ENCODE measurements at regions not wholly inside any gene's neighbourhood (a gene's known extent, or its start where the extent isn't known, plus 50 kb on each side); places are given as distances from the start of the nearest gene placed in this dataset.

- no peak overlapping the region for H3K4me3 ChIP-seq
- TF ChIP-seq POLR2A (IDR thresholded peaks at IDR 0.05): no peak
- TF ChIP-seq POLR2AphosphoS5 (IDR thresholded peaks at IDR 0.05): no peak
- TF ChIP-seq, protein P1, sequence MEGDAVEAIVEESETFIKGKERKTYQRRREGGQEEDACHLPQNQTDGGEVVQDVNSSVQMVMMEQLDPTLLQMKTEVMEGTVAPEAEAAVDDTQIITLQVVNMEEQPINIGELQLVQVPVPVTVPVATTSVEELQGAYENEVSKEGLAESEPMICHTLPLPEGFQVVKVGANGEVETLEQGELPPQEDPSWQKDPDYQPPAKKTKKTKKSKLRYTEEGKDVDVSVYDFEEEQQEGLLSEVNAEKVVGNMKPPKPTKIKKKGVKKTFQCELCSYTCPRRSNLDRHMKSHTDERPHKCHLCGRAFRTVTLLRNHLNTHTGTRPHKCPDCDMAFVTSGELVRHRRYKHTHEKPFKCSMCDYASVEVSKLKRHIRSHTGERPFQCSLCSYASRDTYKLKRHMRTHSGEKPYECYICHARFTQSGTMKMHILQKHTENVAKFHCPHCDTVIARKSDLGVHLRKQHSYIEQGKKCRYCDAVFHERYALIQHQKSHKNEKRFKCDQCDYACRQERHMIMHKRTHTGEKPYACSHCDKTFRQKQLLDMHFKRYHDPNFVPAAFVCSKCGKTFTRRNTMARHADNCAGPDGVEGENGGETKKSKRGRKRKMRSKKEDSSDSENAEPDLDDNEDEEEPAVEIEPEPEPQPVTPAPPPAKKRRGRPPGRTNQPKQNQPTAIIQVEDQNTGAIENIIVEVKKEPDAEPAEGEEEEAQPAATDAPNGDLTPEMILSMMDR (IDR thresholded peaks at IDR 0.05 in 8 of 11, conservative IDR thresholded peaks at IDR 0.05 in 3 of 11): no peak
- DNase-seq: no peak
- 18 to 47% (median 43%) methylated on average over 4 of the region's 4 CpGs for WGBS, 5 donors
- peaks cover 0 to 4% (median 0%) of the 10 kb centered on the region in 7 donors for H3K27me3 ChIP-seq (replicated peaks in 1 of 7)
- no peaks in the 10 kb centered on the region for H3K36me3 ChIP-seq
- H3K27ac ChIP-seq: no peak overlapping the region
- intact Hi-C loops (cut with DNase I; ENCODE audit: low total_unique reads): no loop called here
- peaks cover 0 to 36% (median 11%) of the 10 kb centered on the region in 8 donors for H3K9me3 ChIP-seq
- H3K4me1 ChIP-seq: no peaks in the 10 kb centered on the region
These were observed 129.4 kb upstream of the SHH start for GRCh38 chr7:155941688-155942087.

- no peak for TF ChIP-seq POLR2A (IDR thresholded peaks at IDR 0.05)
- no peak for TF ChIP-seq POLR2AphosphoS5 (IDR thresholded peaks at IDR 0.05)
- TF ChIP-seq, protein P1 (IDR thresholded peaks at IDR 0.05 in 8 of 11, conservative IDR thresholded peaks at IDR 0.05 in 3 of 11): no peak
- H3K27me3 ChIP-seq (replicated peaks in 1 of 7): peaks cover 0 to 10% (median 0%) of the 10 kb centered on the region in 7 donors
- H3K9me3 ChIP-seq: peaks cover 0 to 25% (median 4%) of the 10 kb centered on the region in 8 donors
- no peak for DNase-seq
- no peaks in the 10 kb centered on the region for H3K4me1 ChIP-seq
- H3K4me3 ChIP-seq: no peak overlapping the region
- intact Hi-C loops (cut with DNase I; ENCODE audit: low total_unique reads): no loop called here
- no peaks in the 10 kb centered on the region for H3K36me3 ChIP-seq
- no peak overlapping the region for H3K27ac ChIP-seq
These were observed 127.1 kb upstream of the SHH start for GRCh38 chr7:155939350-155939749.

DNA sequence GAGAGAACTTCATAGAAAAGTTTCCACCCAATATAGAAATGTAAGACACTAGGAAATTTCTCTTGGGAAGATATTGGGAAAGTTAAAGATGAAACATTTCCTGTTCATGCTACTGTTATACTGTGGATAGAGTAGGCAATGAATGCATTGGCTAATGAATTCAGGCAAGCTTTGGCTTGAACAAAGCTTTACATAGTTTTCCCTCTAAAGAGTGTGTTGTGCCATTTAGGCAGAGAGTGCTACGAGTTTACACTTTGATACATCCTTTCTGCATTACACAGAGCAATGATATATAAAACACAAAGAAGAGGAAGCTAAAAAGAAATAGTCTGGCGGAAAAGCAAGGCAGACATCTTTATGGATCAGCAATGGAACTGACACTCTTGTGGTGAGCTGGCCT is 125.9 kb upstream of the SHH start:
- peaks cover 0 to 10% (median 0%) of the 10 kb centered on the region in 7 donors for H3K27me3 ChIP-seq (replicated peaks in 1 of 7)
- H3K9me3 ChIP-seq: peaks cover 0 to 25% (median 4%) of the 10 kb centered on the region in 8 donors
- no peak overlapping the region for H3K4me3 ChIP-seq
- H3K27ac ChIP-seq: no peak overlapping the region
- no peaks in the 10 kb centered on the region for H3K4me1 ChIP-seq
- intact Hi-C loops (cut with DNase I; ENCODE audit: low total_unique reads): no loop called here
- WGBS, 5 donors: 24 to 54% (median 31%) methylated on average over 2 of the region's 2 CpGs
- TF ChIP-seq POLR2A (IDR thresholded peaks at IDR 0.05): no peak
- TF ChIP-seq POLR2AphosphoS5 (IDR thresholded peaks at IDR 0.05): no peak
- TF ChIP-seq, protein P1 (IDR thresholded peaks at IDR 0.05 in 8 of 11, conservative IDR thresholded peaks at IDR 0.05 in 3 of 11): no peak
- no peak for DNase-seq
- no peaks in the 10 kb centered on the region for H3K36me3 ChIP-seq

GRCh38 chr7:155935726-155936125 is 123.5 kb upstream of the SHH start:
- Histone ChIP-seq H3K36me3 (no peaks in the 10 kb centered on the region), H3K9me3 (peaks cover 0 to 25% (median 4%) of the 10 kb centered on the region in 8 donors), H3K27ac (no peak overlapping the region), H3K4me3 (no peak overlapping the region), H3K4me1 (no peaks in the 10 kb centered on the region), H3K27me3 (replicated peaks in 1 of 7) (peaks cover 0 to 10% (median 0%) of the 10 kb centered on the region in 7 donors)
- WGBS, 5 donors: 57 to 75% (median 69%) methylated on average over 5 of the region's 5 CpGs
- no peak for DNase-seq
- TF ChIP-seq POLR2A (IDR thresholded peaks at IDR 0.05): no peak
- no peak for TF ChIP-seq POLR2AphosphoS5 (IDR thresholded peaks at IDR 0.05)
- TF ChIP-seq, protein P1 (IDR thresholded peaks at IDR 0.05 in 8 of 11, conservative IDR thresholded peaks at IDR 0.05 in 3 of 11): no peak
- intact Hi-C loops (cut with DNase I; ENCODE audit: low total_unique reads): no loop called here
